ENCODE measurements at regions not wholly inside any gene's neighbourhood (a gene's known extent, or its start where the extent isn't known, plus 50 kb on each side); places are given as distances from the start of the nearest gene placed in this dataset.

DNA sequence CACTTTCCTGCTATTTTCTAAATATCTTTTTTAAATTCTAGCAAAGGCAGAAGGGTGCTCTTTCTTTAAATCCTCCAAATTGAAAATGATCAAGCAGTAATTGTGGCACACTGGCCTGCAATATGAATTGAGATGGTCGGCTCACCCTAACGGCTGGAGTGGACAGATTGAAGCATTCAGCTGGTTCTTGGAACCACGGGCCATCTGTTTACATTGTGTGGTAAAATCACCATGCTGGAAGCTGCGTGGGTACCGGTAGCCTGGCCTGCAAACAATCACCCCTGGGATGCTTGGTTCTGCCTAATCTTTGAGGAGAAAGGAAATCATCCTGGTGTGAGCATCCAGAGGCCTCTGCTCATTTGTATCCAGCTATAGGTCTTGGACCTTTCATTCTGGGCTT is 289.3 kb downstream of the ZNF608 start:
- Histone ChIP-seq H3K4me2 (ENCODE audit: low read length) (no peak overlapping the region), H3K4me1 (ENCODE audit: control insufficient read depth in 1 of 2, insufficient read depth in 2 of 2, low read length in 2 of 2) (peaks cover 0 to 8% of the 10 kb centered on the region in 2 experiments; a peak in 2 of 4 replicates), H3K27me3 (ENCODE audit: insufficient read depth, low read length) (no peaks in the 10 kb centered on the region), H3K79me2 (ENCODE audit: insufficient read depth, low read length) (no peaks in the 10 kb centered on the region), H3K4me3 (replicated peaks in 1 of 2; ENCODE audit: low read depth in 1 of 2, low read length in 2 of 2) (no peak overlapping the region), H3K9ac (ENCODE audit: low read length) (no peak overlapping the region), H3K9me3 (ENCODE audit: control insufficient read depth in 1 of 2, insufficient read depth in 1 of 2, low read depth in 1 of 2, low read length in 2 of 2) (0 out of 4 replicates have a peak, but pooled peaks cover 0 to 3% of the 10 kb centered on the region in 2 experiments), H4K20me1 (ENCODE audit: insufficient read depth) (no peaks in the 10 kb centered on the region), H3K27ac (ENCODE audit: low read depth, low read length) (no peak overlapping the region), H2AFZ (ENCODE audit: low read depth, low read length, poor library complexity, severe bottlenecking) (no peak overlapping the region), H3K36me3 (ENCODE audit: control insufficient read depth in 1 of 2, insufficient read depth in 2 of 2, low read length in 2 of 2) (no peaks in the 10 kb centered on the region), H3K9me2 (ENCODE audit: insufficient read depth) (no peaks in the 10 kb centered on the region)
- DNase-seq (ENCODE audit: low read depth, low spot score): no peak
- POLR2A ChIA-PET: no interaction called here
- TF ChIP-seq, protein P1, sequence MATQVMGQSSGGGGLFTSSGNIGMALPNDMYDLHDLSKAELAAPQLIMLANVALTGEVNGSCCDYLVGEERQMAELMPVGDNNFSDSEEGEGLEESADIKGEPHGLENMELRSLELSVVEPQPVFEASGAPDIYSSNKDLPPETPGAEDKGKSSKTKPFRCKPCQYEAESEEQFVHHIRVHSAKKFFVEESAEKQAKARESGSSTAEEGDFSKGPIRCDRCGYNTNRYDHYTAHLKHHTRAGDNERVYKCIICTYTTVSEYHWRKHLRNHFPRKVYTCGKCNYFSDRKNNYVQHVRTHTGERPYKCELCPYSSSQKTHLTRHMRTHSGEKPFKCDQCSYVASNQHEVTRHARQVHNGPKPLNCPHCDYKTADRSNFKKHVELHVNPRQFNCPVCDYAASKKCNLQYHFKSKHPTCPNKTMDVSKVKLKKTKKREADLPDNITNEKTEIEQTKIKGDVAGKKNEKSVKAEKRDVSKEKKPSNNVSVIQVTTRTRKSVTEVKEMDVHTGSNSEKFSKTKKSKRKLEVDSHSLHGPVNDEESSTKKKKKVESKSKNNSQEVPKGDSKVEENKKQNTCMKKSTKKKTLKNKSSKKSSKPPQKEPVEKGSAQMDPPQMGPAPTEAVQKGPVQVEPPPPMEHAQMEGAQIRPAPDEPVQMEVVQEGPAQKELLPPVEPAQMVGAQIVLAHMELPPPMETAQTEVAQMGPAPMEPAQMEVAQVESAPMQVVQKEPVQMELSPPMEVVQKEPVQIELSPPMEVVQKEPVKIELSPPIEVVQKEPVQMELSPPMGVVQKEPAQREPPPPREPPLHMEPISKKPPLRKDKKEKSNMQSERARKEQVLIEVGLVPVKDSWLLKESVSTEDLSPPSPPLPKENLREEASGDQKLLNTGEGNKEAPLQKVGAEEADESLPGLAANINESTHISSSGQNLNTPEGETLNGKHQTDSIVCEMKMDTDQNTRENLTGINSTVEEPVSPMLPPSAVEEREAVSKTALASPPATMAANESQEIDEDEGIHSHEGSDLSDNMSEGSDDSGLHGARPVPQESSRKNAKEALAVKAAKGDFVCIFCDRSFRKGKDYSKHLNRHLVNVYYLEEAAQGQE (IDR thresholded peaks at IDR 0.05; ENCODE audit: low read depth): no peak
- TF ChIP-seq ZNF274 (IDR thresholded peaks at IDR 0.05; ENCODE audit: low read depth, low read length) (no peak), CEBPB (IDR thresholded peaks at IDR 0.05; ENCODE audit: low read depth) (no peak), EZH2phosphoT487 (IDR thresholded peaks at IDR 0.05; ENCODE audit: borderline replicate concordance) (no peak), FOSL1 (IDR thresholded peaks at IDR 0.05; ENCODE audit: low read depth) (no peak)
- intact Hi-C loops (cut with micrococcal nuclease): no loop called here
- no TSS peak for BruUV-seq (replicated peaks)
- RAD21 ChIA-PET (ENCODE audit: low non-redundant PET in 1 of 2, low total read pairs in 2 of 2, uncharacterized antibody in 2 of 2, unreplicated experiment in 2 of 2): no interaction called here
- ATAC-seq: no peak
- CTCF ChIA-PET: no interaction called here

DNA sequence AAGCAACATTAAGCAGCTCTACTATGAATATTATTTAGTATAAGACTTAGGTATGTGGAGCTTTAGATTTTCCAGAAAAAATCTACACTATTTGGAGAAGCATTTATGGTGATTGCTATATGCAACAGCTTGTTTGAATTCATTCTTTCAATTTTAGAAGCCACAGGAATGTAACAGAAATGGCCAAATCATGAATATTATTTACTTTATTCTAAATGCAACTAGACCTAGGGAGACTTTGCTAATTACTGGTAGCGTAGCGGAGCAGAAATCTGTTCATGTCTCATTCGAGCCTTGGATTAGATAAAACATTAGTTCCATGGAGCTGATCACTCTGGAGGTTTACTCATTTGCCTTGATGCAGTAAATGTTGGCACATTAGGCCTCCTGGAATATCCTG is 290.2 kb downstream of the ZNF608 start:
- Histone ChIP-seq H3K4me2 (ENCODE audit: low read length) (no peak overlapping the region), H3K27me3 (ENCODE audit: insufficient read depth, low read length) (no peaks in the 10 kb centered on the region), H3K36me3 (ENCODE audit: control insufficient read depth in 1 of 2, insufficient read depth in 2 of 2, low read length in 2 of 2) (no peaks in the 10 kb centered on the region), H3K4me1 (ENCODE audit: control insufficient read depth in 1 of 2, insufficient read depth in 2 of 2, low read length in 2 of 2) (peaks cover 0 to 8% of the 10 kb centered on the region in 2 experiments; a peak in 2 of 4 replicates), H3K79me2 (ENCODE audit: insufficient read depth, low read length) (no peaks in the 10 kb centered on the region), H3K4me3 (replicated peaks in 1 of 2; ENCODE audit: low read depth in 1 of 2, low read length in 2 of 2) (no peak overlapping the region), H3K9ac (ENCODE audit: low read length) (no peak overlapping the region), H2AFZ (ENCODE audit: low read depth, low read length, poor library complexity, severe bottlenecking) (no peak overlapping the region), H3K9me3 (ENCODE audit: control insufficient read depth in 1 of 2, insufficient read depth in 1 of 2, low read depth in 1 of 2, low read length in 2 of 2) (0 out of 4 replicates have a peak, but pooled peaks cover 0 to 3% of the 10 kb centered on the region in 2 experiments), H3K9me2 (ENCODE audit: insufficient read depth) (no peaks in the 10 kb centered on the region), H3K27ac (ENCODE audit: low read depth, low read length) (no peak overlapping the region), H4K20me1 (ENCODE audit: insufficient read depth) (no peaks in the 10 kb centered on the region)
- ChIA-PET RAD21 (ENCODE audit: low non-redundant PET in 1 of 2, low total read pairs in 2 of 2, uncharacterized antibody in 2 of 2, unreplicated experiment in 2 of 2) (no interaction called here), POLR2A (no interaction called here), CTCF (no interaction called here)
- intact Hi-C loops (cut with micrococcal nuclease): no loop called here
- no peak for DNase-seq (ENCODE audit: low read depth, low spot score)
- ATAC-seq: no peak
- no TSS peak for BruUV-seq (replicated peaks)
- TF ChIP-seq EZH2 (IDR thresholded peaks at IDR 0.05): no peak
- TF ChIP-seq, protein P1 (IDR thresholded peaks at IDR 0.05; ENCODE audit: low read depth): no peak
- no peak for TF ChIP-seq YY1 (IDR thresholded peaks at IDR 0.05; ENCODE audit: extremely low read depth, insufficient replicate concordance, low read depth, low read length)
- TF ChIP-seq, protein P2, sequence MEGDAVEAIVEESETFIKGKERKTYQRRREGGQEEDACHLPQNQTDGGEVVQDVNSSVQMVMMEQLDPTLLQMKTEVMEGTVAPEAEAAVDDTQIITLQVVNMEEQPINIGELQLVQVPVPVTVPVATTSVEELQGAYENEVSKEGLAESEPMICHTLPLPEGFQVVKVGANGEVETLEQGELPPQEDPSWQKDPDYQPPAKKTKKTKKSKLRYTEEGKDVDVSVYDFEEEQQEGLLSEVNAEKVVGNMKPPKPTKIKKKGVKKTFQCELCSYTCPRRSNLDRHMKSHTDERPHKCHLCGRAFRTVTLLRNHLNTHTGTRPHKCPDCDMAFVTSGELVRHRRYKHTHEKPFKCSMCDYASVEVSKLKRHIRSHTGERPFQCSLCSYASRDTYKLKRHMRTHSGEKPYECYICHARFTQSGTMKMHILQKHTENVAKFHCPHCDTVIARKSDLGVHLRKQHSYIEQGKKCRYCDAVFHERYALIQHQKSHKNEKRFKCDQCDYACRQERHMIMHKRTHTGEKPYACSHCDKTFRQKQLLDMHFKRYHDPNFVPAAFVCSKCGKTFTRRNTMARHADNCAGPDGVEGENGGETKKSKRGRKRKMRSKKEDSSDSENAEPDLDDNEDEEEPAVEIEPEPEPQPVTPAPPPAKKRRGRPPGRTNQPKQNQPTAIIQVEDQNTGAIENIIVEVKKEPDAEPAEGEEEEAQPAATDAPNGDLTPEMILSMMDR (IDR thresholded peaks at IDR 0.05 in 2 of 3, conservative IDR thresholded peaks at IDR 0.05 in 1 of 3; ENCODE audit: borderline replicate concordance in 1 of 3, insufficient read depth in 1 of 3, low read depth in 2 of 3, low read length in 2 of 3): no peak
- no peak for TF ChIP-seq EZH2phosphoT487 (IDR thresholded peaks at IDR 0.05; ENCODE audit: borderline replicate concordance)

Data from HCT116 (cell line).